NCI-H82 (cell line): ENCODE measurements at regions not wholly inside any gene's neighbourhood (a gene's known extent, or its start where the extent isn't known, plus 50 kb on each side); places are given as distances from the start of the nearest gene placed in this dataset.
"Not testable (repeated sequence)": the region's sequence is repeated elsewhere in the genome, so short reads cannot be mapped to it uniquely, and the experiment has no call there.

Source experiments
- DNase-seq: peaks from one replicate; lab custom pipeline; 2025; lab: John Stamatoyannopoulos, UW

DNA sequence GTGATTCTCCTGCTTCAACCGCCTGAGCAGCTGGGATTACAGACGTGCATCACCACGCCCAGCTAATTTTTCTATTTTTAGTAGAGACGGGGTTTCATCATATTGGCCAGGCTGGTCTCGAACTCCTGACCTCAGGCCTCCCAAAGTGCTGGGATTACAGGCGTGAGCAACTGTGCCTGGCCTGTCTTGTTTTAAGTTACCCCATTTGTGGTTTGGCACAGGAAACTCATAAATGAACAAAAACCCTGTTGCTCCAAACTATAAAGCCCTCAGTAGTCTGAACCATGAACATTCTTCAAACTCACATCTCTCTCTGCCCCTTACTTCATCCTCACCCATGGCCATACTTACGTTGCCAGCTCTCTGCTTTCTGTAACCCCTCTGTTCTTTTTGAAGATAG, 61.7 kb downstream of the RHOU start:
- not testable (repeated sequence) for DNase-seq

DNA sequence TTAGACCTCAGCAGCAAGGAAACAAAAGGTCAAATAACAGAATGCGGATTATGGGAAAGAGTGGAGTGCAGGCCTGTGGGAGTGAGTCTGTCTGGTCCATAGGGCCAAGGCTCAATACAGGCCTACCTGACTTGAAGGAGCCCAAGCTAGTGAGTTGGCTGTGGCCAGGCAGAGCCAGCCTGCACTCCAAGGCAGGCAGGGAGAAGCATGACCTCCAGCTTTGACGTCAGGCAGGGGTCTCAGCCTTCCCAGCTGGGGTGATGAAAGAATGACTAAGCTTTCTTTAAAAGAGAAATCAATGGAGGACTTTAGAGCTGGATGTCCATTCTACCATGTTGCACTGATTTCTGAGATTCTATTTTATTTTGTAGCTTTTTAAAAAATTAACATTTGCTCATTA, 62.8 kb downstream of the RHOU start:
- DNase-seq: no peak

DNA sequence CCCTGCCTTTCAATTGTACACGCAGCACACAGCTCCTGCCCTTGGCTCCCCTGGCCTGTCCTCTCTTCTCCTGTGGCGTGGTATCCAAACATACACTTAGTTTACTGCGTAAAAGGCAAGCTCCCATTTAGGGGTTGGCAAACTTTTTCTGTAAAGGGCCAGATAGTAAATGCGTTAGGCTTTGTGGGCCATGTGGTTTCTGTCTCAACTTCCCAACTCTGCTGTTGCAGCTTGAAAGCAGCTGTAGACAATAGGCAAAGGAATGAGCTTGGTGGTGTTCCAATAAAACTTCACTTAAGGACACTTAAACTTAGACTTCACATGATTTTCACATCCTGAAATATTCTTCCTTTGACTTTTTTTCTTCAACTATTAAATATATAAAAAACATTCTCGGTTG, 63.3 kb downstream of the RHOU start:
- DNase-seq: no peak

DNA sequence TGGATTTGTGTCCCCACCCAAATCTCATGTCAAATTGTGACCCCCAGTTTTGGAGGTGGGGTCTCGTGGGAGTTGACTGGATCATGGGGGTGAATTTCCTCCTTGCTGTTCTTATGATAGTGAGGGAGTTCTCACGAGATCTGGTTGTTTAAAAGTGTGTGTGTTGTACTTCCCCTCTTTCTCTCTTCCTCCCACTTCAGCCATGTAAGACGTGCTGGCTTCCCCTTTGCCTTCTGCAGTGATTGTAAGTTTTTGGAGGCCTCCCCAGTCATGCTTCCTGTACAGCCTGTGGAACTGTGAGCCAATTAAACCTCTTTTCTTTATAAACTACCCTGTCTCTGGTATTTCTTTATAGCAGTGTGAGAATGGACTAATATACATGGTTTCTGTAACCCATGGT, 64.6 kb downstream of the RHOU start:
- no peak for DNase-seq

DNA sequence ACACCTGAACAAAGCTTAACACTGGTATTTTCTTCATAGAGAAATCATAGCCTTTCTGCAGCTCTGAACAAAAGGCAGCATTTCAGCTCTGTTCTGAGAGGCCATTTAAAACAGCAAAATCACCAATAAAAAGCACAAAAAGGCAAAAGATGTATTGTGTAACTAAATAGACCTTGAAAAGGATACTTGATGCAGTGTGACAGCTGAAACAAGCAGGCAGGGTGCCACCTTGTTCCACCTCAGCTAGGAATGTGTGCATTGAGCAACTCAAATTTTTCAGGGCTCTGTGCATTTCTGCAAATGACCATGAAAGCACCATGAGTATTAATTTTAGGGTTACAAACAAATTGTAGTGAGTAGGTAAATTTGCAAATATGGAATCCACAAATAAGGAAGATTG, 65.8 kb downstream of the RHOU start:
- DNase-seq: no peak

DNA sequence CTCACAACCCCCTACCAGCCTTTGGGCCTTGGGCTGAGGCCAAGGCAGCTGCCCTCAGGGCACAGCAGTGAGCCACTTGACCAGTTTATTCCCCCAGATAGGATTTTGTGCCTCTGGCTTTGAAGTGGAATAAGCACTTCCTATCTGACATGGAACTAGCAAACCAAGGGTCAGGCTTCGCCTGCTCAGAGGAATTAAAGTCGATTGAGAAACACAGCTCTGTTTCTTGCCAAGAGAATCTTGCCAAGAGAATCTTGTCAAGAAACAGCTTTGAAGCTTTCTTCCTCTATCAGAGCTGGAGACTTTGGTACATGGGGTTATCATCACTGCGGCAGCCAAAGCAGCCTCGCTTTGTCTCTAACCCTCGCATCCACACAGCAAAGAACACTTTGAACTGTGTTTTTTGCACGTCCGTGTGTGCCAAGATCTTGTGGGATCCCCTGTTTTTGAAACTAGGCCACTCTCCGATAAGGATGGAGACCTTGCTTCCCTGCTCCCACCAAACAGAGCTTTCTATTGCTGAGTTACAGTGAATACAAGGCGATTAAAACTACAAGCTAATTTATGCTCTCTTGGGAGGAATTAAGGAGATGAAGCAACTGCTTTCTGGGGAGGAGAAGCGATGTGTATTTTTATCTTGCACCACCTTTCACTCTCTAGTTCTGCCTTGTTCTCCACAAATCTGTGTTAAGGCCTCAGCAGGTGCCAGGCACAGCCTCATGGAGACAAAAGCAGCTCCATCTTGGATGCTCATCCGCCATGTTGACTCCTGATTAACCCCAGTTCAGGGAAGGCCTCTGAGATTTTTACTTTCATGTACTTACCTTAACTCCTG, 67.3 kb downstream of the RHOU start:
- peak; percentile 85 for DNase-seq

DNA sequence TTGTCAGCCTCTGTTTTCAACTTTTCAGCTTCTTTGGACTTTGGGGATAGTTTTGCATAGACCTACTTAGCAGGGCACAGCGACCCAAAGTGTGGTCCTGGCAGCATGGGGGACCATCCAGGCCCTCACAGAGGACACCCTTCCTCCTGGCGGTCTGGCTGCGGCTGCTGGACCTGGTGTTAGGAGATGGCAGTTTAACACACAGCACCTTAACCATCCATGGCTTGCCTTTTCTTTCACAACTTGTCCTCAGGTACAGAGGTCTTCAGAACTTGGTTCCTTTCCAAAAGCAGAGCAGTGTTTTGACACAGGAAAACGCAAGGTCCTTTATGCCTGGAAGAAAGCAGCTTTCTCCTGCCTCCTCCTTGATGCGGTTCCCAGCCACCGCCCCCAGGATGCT, 68.1 kb downstream of the RHOU start:
- no peak for DNase-seq

GRCh38 chr1:228804173-228804572, 68.9 kb downstream of the RHOU start:
- no peak for DNase-seq

GRCh38 chr1:228804640-228805413, 69.5 kb downstream of the RHOU start:
- DNase-seq: no peak

GRCh38 chr1:228807904-228808605, 72.8 kb downstream of the RHOU start:
- DNase-seq: no peak

GRCh38 chr1:228809621-228810394, 74.5 kb downstream of the RHOU start:
- DNase-seq: no peak

DNA sequence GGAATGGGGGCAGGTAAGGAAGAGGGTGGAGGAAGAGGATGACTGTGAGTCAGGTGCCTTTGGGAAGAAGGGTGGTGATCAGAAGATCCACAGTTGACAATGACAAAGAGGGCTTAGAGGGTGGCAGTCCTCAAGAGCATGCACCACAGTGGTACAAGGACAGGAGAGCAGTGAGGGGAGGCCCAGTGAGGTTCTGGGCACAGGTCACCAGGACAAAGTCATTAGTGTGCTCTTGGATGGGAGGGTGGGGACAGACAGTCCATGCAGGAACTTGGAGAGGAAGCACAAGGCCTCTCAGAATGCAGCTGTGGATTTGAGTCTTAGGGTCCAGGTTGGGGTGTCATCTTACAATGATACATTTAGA, 75.1 kb downstream of the RHOU start:
- DNase-seq: no peak

DNA sequence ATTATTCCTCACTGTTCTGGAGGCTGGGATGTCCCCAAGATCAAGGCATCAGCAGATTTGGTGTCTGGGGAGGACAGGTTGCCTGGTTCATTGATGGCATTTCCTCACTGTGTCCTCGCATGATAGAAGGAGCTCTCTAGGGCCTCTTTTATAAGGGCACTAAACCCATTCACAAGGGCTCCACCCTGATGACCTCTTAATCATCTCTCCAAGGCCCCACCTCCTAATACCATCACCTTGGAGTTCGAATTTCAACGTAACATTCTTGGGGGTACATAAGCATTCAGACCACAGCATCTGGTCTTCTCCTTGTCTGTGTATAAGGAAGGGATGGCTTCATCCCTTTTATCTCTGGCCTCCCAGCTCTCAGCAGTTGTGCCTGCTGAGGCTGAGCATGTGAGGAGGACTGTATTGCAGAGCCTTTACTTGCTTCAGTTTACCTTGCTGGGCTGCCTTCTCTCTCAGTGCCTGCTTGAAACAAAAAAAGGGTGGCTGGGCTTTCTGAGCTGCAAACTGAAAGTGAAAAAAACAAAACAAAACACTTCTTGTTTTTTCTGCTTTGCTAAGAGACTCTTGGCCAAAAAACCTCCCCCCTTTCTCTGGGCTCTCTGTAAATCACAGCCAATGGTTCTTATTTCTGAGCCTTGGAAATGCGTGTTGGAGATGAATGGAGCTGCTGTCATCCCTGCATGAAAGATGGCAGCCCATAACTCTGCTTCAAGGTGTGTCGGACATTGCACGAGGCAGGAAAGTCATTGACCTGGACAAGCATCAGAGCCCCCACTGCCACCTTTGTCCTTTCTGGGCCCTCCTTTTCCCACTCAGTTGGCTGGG, 75.8 kb downstream of the RHOU start:
- DNase-seq: peak; percentile 15

DNA sequence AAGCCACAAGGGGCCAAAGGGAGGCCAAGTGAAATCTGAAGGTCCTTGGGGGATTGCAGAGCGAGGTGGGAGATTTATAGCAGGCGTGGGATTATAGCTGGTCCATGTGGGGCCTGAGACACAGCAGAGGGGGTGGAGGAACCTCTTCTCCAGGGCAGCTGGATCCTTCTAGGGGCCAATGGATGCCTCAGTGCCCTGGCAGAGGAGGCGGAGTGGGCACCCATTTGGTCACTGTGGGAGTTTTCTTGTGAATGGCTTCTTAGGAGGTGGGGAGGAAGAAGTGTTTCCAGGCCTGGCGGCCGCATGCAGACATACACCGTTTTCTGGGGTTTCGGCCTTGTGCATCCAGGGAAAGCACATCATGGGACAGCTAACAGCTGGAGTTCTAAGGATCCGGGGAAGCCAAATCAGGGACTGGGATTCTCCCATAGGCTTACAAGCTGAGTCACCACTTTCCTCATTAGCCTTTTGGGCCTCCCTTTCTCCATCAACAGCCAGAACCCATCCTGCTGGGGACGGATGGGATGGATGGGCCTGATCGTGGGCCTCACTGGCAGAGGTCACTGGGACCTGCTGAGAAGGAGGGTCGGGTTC, 76.5 kb downstream of the RHOU start:
- peak; percentile 51 for DNase-seq

- no peak for DNase-seq
These were observed 77.7 kb downstream of the RHOU start for GRCh38 chr1:228812961-228813360.

DNA sequence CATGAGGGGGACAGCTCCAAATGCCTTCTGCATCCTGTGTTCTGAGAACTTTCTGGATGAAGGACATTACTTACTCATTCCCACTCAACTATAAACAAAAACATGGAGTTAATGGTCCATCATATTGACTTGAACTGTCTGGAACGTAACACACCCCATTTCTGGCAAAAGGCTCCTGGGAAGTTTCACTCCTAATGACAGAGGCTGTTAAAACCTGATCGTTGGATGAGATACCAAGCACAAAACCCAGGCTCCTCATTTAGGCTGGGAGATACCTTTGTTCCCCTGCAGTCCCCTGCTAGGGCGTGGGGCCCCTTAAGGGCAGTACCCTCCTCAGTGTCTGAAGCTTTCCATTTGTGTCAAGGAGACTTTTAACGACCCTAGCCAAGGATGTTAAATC, 78.9 kb downstream of the RHOU start:
- no peak for DNase-seq

- DNase-seq: no peak
These were observed 83.0 kb downstream of the RHOU start for GRCh38 chr1:228818296-228818695.

DNA sequence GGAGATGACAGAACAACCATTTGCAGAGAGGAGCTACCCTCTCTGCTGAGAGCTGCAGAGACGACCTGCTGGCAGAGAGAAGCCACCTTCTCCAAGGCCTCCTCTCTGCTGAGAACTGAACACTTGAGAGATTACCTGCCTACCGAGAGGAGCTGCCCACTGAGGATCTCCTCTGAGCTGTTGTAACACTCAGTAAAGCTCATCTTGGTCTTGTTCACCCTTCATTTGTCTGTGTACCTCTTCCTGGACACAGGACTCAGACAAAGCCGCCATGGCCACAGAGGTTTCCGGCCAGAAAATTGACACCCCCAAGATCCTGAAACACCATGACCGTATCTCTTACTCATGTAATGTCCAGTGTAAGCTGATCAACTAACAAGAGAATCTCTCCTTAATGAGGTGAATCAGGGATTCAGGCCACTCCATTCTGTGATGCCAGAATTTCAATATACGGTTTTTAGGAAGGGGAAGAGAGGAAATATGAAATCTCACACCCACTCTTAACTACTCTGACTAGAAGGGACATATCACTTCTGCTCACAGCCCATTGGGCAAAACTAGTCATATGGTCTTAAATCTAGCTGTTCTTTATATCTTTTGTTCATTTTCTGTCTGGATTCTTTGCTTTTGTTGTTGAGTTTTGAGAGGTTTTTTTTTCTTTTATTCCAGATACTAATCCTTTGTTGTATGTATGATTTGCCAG, 83.8 kb downstream of the RHOU start:
- DNase-seq: no peak

GRCh38 chr1:228821252-228821651, 86.0 kb downstream of the RHOU start:
- DNase-seq: no peak

DNA sequence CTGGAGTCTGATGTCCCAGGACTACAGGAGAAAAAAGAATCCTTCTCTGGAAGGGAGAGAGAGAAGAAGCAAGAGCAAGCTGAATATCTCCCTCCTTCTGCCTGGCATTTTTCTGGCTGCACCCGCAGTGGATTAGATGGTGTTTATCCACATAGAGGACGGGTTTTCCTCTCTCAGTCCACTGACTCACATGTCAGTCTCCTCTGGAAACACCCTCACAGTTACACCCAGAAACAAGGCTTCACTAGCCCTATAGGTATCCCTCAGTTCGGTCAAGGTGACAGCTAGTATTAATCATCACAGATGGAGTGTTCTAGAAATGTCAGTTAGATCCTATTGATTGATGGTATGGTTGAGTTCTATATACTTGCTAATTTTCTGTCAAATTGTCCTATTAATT, 87.9 kb downstream of the RHOU start:
- no peak for DNase-seq
